BLaER1 treated with 17β-estradiol and CSF1 and Interleukin-3, amounts not matched to agents 10 nM and 100 nM (cell line): ENCODE measurements at regions not wholly inside any gene's neighbourhood (a gene's known extent, or its start where the extent isn't known, plus 50 kb on each side); places are given as distances from the start of the nearest gene placed in this dataset.
"Not testable (repeated sequence)": the region's sequence is repeated elsewhere in the genome, so short reads cannot be mapped to it uniquely, and the experiment has no call there.

ENCODE experiments used
- H3K27ac ChIP-seq, 11 experiments: shearing (Covaris generic); formaldehyde crosslinking; 2 replicates each; pipeline ENCODE4 v1.8.1; 2022
- H3K27me3 ChIP-seq, 11 experiments: shearing (Covaris generic); formaldehyde crosslinking; 2 replicates each; pipeline ENCODE4 v1.8.1; 2022
- H3K36me3 ChIP-seq, 11 experiments: shearing (Covaris generic); formaldehyde crosslinking; 2 replicates each; pipeline ENCODE4 v1.8.1; 2022
- H3K4me1 ChIP-seq, 10 experiments: shearing (Covaris generic); formaldehyde crosslinking; 2 replicates each; pipeline ENCODE4 v1.8.1; 2022
- H3K4me2 ChIP-seq, 11 experiments: shearing (Covaris generic); formaldehyde crosslinking; 2 replicates each; pipeline ENCODE4 v1.8.1; 2022
- H3K4me3 ChIP-seq, 10 experiments: shearing (Covaris generic); formaldehyde crosslinking; 2 replicates each; pipeline ENCODE4 v1.8.1; 2022
- H3K9ac ChIP-seq, 11 experiments: shearing (Covaris generic); formaldehyde crosslinking; 2 replicates each; pipeline ENCODE4 v1.8.1; 2022
- H3K9me3 ChIP-seq, 11 experiments: shearing (Covaris generic); formaldehyde crosslinking; replicated peaks in 1 of 11; 2 replicates each; pipeline ENCODE4 v1.8.1; 2022
- H4K20me1 ChIP-seq, 11 experiments: shearing (Covaris generic); formaldehyde crosslinking; 2 replicates each; pipeline ENCODE4 v1.8.1; 2022
- Cebpa-rat ChIP-seq, 11 experiments: shearing (Covaris generic); IDR thresholded peaks; 2 replicates each; pipeline ENCODE4 v1.8.1; 2022

DNA sequence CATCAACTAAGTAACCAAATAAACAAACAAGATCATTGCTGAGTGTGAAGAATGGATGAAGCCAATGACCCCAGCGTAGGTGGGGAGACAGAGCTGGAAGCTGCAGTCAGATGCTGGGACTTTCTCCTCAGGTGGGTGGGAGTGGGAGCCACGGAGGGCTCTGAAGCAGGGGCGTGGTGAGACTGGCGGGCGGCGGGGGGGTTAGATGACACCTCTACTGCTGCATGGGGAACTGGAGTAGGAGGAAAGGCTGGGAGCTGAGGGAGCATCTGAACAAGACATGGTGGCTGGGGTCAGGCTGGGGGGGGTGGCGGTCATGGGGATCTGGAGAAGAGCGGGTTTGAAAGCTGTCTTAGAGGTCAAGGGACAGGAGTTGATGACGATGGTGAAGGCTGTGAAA, 193.8 kb downstream of the C9orf50 start:
- H3K4me1 ChIP-seq, result peaks cover 16 to 53% (median 31%) of the 10 kb centered on the region in 10 experiments
- H3K4me2 ChIP-seq, result no peak overlapping the region
- H3K4me3 ChIP-seq, result no peak overlapping the region
- H3K27ac ChIP-seq, result no peak overlapping the region
- no peaks in the 10 kb centered on the region; a peak in 1 of 22 replicates for H3K9me3 ChIP-seq
- no peaks in the 10 kb centered on the region for H4K20me1 ChIP-seq
- H3K9ac ChIP-seq, result no peak overlapping the region
- H3K36me3 ChIP-seq, result no peaks in the 10 kb centered on the region
- H3K27me3 ChIP-seq, result no peaks in the 10 kb centered on the region
- no peak for TF ChIP-seq Cebpa-rat (IDR thresholded peaks at IDR 0.05)

- not testable (repeated sequence) for H3K27me3 ChIP-seq, H3K9me3 ChIP-seq, H3K36me3 ChIP-seq, H4K20me1 ChIP-seq, H3K4me3 ChIP-seq
- Histone ChIP-seq H3K27ac (0 out of 22 replicates have a peak overlapping the region, but pooled peaks of 1 of the 11 experiments have one; percentile 7), H3K4me1 (peaks cover 16 to 59% (median 46%) of the 10 kb centered on the region in 10 experiments), H3K4me2 (peak overlapping the region; percentile 52 to 76 (median 67)), H3K9ac (peak overlapping the region in 4 of 11 experiments; percentile 1 to 33 (median 17); a peak in 1 of 22 replicates)
These were observed 197.1 kb downstream of the C9orf50 start for GRCh38 chr9:129423755-129424154.

GRCh38 chr9:129423216-129423615, 197.7 kb downstream of the C9orf50 start:
- Histone ChIP-seq H3K27me3 (no peaks in the 10 kb centered on the region), H3K36me3 (no peaks in the 10 kb centered on the region), H3K9me3 (peaks cover 0 to 4% (median 0%) of the 10 kb centered on the region in 11 experiments; a peak in 2 of 22 replicates), H3K27ac (peak overlapping the region in 8 of 11 experiments; percentile 4 to 51 (median 16); a peak in 5 of 22 replicates), H3K4me1 (peaks cover 20 to 61% (median 46%) of the 10 kb centered on the region in 10 experiments), H3K4me2 (peak overlapping the region; percentile 52 to 76 (median 67)), H3K4me3 (no peak overlapping the region), H3K9ac (peak overlapping the region in 8 of 11 experiments; percentile 7 to 54 (median 25); a peak in 7 of 22 replicates), H4K20me1 (no peaks in the 10 kb centered on the region)
- TF ChIP-seq Cebpa-rat (IDR thresholded peaks at IDR 0.05), result no peak

DNA sequence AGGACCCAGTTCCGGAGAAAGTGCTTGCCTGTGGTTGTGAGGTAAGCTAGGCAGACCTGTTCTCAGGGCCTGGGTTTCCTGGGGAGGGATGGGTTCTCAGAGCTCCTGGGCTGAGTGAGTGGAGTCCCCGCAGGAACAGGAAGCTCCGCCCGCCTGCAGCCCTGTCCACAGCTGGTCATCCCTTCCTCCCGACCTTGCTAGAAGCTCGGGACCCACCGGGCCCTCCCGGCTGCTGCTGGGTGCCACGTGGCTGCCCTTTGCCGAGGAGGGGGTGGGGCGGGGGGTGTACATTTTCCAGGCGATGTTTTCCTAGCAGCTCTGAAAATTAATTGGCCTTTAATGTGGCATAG, 198.1 kb downstream of the C9orf50 start:
- H3K27me3 ChIP-seq, result no peaks in the 10 kb centered on the region
- TF ChIP-seq Cebpa-rat (IDR thresholded peaks at IDR 0.05), result no peak
- H3K4me3 ChIP-seq, result no peak overlapping the region
- H3K27ac ChIP-seq, result peak overlapping the region in 9 of 11 experiments; percentile 4 to 51 (median 17); a peak in 6 of 22 replicates
- no peaks in the 10 kb centered on the region for H4K20me1 ChIP-seq
- peaks cover 21 to 65% (median 50%) of the 10 kb centered on the region in 10 experiments for H3K4me1 ChIP-seq
- H3K36me3 ChIP-seq, result no peaks in the 10 kb centered on the region
- H3K9me3 ChIP-seq, result peaks cover 0 to 4% (median 0%) of the 10 kb centered on the region in 11 experiments; a peak in 2 of 22 replicates
- H3K4me2 ChIP-seq, result peak overlapping the region; percentile 52 to 76 (median 67)
- peak overlapping the region in 7 of 11 experiments; percentile 7 to 54 (median 31); a peak in 10 of 22 replicates for H3K9ac ChIP-seq

GRCh38 chr9:129422032-129422842, 198.7 kb downstream of the C9orf50 start:
- H3K27me3 ChIP-seq, result no peaks in the 10 kb centered on the region
- no peaks in the 10 kb centered on the region for H4K20me1 ChIP-seq
- H3K9ac ChIP-seq, result peak overlapping the region in 6 of 11 experiments; percentile 7 to 54 (median 33); a peak in 7 of 22 replicates
- peak overlapping the region; percentile 52 to 76 (median 67) for H3K4me2 ChIP-seq
- H3K36me3 ChIP-seq, result no peaks in the 10 kb centered on the region
- H3K4me1 ChIP-seq, result peaks cover 26 to 71% (median 55%) of the 10 kb centered on the region in 10 experiments
- no peak overlapping the region for H3K4me3 ChIP-seq
- TF ChIP-seq Cebpa-rat (IDR thresholded peaks at IDR 0.05), result no peak
- peaks cover 0 to 4% (median 0%) of the 10 kb centered on the region in 11 experiments; a peak in 2 of 22 replicates for H3K9me3 ChIP-seq
- peak overlapping the region in 4 of 11 experiments; percentile 17 to 51 (median 34); a peak in 3 of 22 replicates for H3K27ac ChIP-seq

- H4K20me1 ChIP-seq, result no peaks in the 10 kb centered on the region
- no peak overlapping the region; a peak in 1 of 22 replicates for H3K27ac ChIP-seq
- H3K4me2 ChIP-seq, result no peak overlapping the region
- H3K36me3 ChIP-seq, result no peaks in the 10 kb centered on the region
- H3K9me3 ChIP-seq, result peaks cover 0 to 4% (median 0%) of the 10 kb centered on the region in 11 experiments; a peak in 1 of 22 replicates
- H3K27me3 ChIP-seq, result no peaks in the 10 kb centered on the region
- no peak for TF ChIP-seq Cebpa-rat (IDR thresholded peaks at IDR 0.05)
- no peak overlapping the region for H3K9ac ChIP-seq
- peaks cover 35 to 79% (median 64%) of the 10 kb centered on the region in 10 experiments for H3K4me1 ChIP-seq
- no peak overlapping the region for H3K4me3 ChIP-seq
These were observed 199.5 kb downstream of the C9orf50 start for GRCh38 chr9:129421371-129421770.

DNA sequence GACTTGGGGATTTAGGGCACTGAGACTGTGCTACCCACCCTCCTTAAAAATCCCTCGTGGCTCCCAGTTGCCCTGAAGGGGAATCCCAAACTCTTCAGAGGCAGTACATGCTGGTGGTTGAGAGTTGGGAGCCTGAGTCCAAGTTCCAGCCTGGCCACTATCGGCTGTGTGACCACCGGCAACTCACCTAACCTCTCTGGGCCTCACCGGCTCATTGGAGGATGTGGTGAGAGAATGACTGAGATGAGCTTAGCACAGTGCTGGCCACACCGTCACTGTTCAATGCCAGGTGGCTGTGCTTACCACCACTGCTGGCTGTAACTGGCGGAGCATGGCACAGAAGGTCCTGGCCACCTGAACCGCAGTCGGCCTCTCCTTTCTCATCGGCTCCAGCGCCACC, 200.2 kb downstream of the C9orf50 start:
- Histone ChIP-seq H3K4me1 (peaks cover 42 to 86% (median 70%) of the 10 kb centered on the region in 10 experiments), H3K27ac (no peak overlapping the region), H3K4me3 (no peak overlapping the region), H3K4me2 (peak overlapping the region in 4 of 11 experiments; percentile 2 to 44 (median 11); a peak in 2 of 22 replicates), H3K27me3 (no peaks in the 10 kb centered on the region), H3K36me3 (no peaks in the 10 kb centered on the region), H4K20me1 (no peaks in the 10 kb centered on the region), H3K9ac (no peak overlapping the region), H3K9me3 (peaks cover 0 to 4% (median 0%) of the 10 kb centered on the region in 11 experiments; a peak in 1 of 22 replicates)
- TF ChIP-seq Cebpa-rat (IDR thresholded peaks at IDR 0.05), result no peak

- no peak for TF ChIP-seq Cebpa-rat (IDR thresholded peaks at IDR 0.05)
- no peak overlapping the region for H3K4me3 ChIP-seq
- H3K4me1 ChIP-seq, result peaks cover 54 to 89% (median 77%) of the 10 kb centered on the region in 10 experiments
- H3K4me2 ChIP-seq, result peak overlapping the region in 10 of 11 experiments; percentile 1 to 44 (median 12); a peak in 11 of 22 replicates
- no peaks in the 10 kb centered on the region for H3K27me3 ChIP-seq
- H3K36me3 ChIP-seq, result no peaks in the 10 kb centered on the region
- H3K9me3 ChIP-seq, result peaks cover 0 to 4% (median 0%) of the 10 kb centered on the region in 11 experiments; a peak in 1 of 22 replicates
- no peak overlapping the region for H3K9ac ChIP-seq
- H3K27ac ChIP-seq, result peak overlapping the region in 3 of 11 experiments; percentile 4 to 13 (median 7); a peak in 3 of 22 replicates
- no peaks in the 10 kb centered on the region for H4K20me1 ChIP-seq
These were observed 201.5 kb downstream of the C9orf50 start for GRCh38 chr9:129419382-129419899.

GRCh38 chr9:129418451-129418850, 202.4 kb downstream of the C9orf50 start:
- peak overlapping the region in 4 of 11 experiments; percentile 5 to 64 (median 26); a peak in 3 of 22 replicates for H3K4me2 ChIP-seq
- no peak overlapping the region for H3K27ac ChIP-seq
- no peaks in the 10 kb centered on the region for H4K20me1 ChIP-seq
- H3K36me3 ChIP-seq, result no peaks in the 10 kb centered on the region
- peaks cover 58 to 86% (median 74%) of the 10 kb centered on the region in 10 experiments for H3K4me1 ChIP-seq
- H3K27me3 ChIP-seq, result no peaks in the 10 kb centered on the region
- TF ChIP-seq Cebpa-rat (IDR thresholded peaks at IDR 0.05), result no peak
- H3K9me3 ChIP-seq, result peaks cover 0 to 4% (median 0%) of the 10 kb centered on the region in 11 experiments; a peak in 1 of 22 replicates
- no peak overlapping the region for H3K9ac ChIP-seq
- no peak overlapping the region for H3K4me3 ChIP-seq
